OCI-LY1 (cell line): ENCODE measurements at regions not wholly inside any gene's neighbourhood (a gene's known extent, or its start where the extent isn't known, plus 50 kb on each side); places are given as distances from the start of the nearest gene placed in this dataset.

Experiments
- H2AFZ ChIP-seq: fragments of 200-600 bp; sonication (generic), shearing (Covaris generic); 2 replicates; pipeline ENCODE4 v1.6.0; 2014; ENCODE audit warnings: antibody characterized with exemption, mild to moderate bottlenecking, low read length
- H3F3A ChIP-seq: fragments of 200-600 bp; sonication (generic), shearing (Covaris generic); 2 replicates; pipeline ENCODE4 v1.6.0; 2014; ENCODE audit warnings: mild to moderate bottlenecking, antibody characterized with exemption, low read length, moderate library complexity; ENCODE audit not compliant: insufficient read depth
- H3K27ac ChIP-seq: fragments of 200-600 bp; sonication (generic); 2 replicates; pipeline ENCODE4 v1.5.1; 2014; ENCODE audit warnings: low read length, mixed run types, mild to moderate bottlenecking, low read depth; ENCODE audit not compliant: poor library complexity, severe bottlenecking
- H3K27me3 ChIP-seq: fragments of 200-600 bp; sonication (generic); 2 replicates; pipeline ENCODE4 v1.6.0; 2014; ENCODE audit warnings: antibody characterized with exemption, mild to moderate bottlenecking, low read length, moderate library complexity; ENCODE audit not compliant: insufficient read depth
- H3K36me3 ChIP-seq: fragments of 200-600 bp; sonication (generic); 2 replicates; pipeline ENCODE4 v1.6.1; 2014; ENCODE audit warnings: mild to moderate bottlenecking, antibody characterized with exemption, low read length, moderate library complexity, mixed read lengths; ENCODE audit not compliant: insufficient read depth
- H3K4me1 ChIP-seq: fragments of 200-600 bp; sonication (generic); 2 replicates; pipeline ENCODE4 v1.5.1; 2014; ENCODE audit warnings: mild to moderate bottlenecking, low read length, moderate library complexity; ENCODE audit not compliant: insufficient read depth, severe bottlenecking
- H3K4me2 ChIP-seq: fragments of 200-600 bp; sonication (generic), shearing (Covaris generic); 2 replicates; pipeline ENCODE4 v1.6.1; 2014; ENCODE audit warnings: low read length
- H3K4me3 ChIP-seq: fragments of 200-600 bp; sonication (generic); 2 replicates; pipeline ENCODE4 v1.5.1; 2014; ENCODE audit warnings: low read length, low read depth, mild to moderate bottlenecking, mixed read lengths; ENCODE audit not compliant: poor library complexity, severe bottlenecking
- H3K79me2 ChIP-seq: fragments of 200-600 bp; shearing (Covaris generic); 2 replicates; pipeline ENCODE4 v1.6.1; 2016; ENCODE audit warnings: mixed run types, low read length, mixed read lengths; ENCODE audit not compliant: insufficient read depth
- H3K9ac ChIP-seq: fragments of 200-600 bp; sonication (generic), shearing (Covaris generic); 2 replicates; pipeline ENCODE4 v1.6.1; 2014; ENCODE audit warnings: mild to moderate bottlenecking, low read length, mixed read lengths
- H3K9me2 ChIP-seq: fragments of 200-600 bp; sonication (generic), shearing (Covaris generic); 2 replicates; pipeline ENCODE4 v1.6.1; 2014; ENCODE audit warnings: low read depth, mild to moderate bottlenecking, low read length, mixed read lengths
- H3K9me3 ChIP-seq: fragments of 200-600 bp; shearing (Covaris generic); 2 replicates; pipeline ENCODE4 v1.6.1; 2014; ENCODE audit warnings: low read length, mixed read lengths
- H4K20me1 ChIP-seq: fragments of 200-600 bp; sonication (generic), shearing (Covaris generic); 2 replicates; pipeline ENCODE4 v1.6.0; 2016; ENCODE audit warnings: mild to moderate bottlenecking, low read length; ENCODE audit not compliant: insufficient read depth
- EZH2 ChIP-seq: fragments of 200-600 bp; sonication (generic), shearing (Covaris generic); IDR thresholded peaks from 2 replicates; pipeline ENCODE4 v1.8.0; 2017; ENCODE audit warnings: borderline replicate concordance, mixed run types, mild to moderate bottlenecking, antibody characterized with exemption, low read length, moderate library complexity, mixed read lengths
- TF ChIP-seq, protein P1 (sequence below): fragments of 200-600 bp; sonication (generic), shearing (Covaris generic); IDR thresholded peaks from 2 replicates; pipeline ENCODE4 v1.5.1; 2017; ENCODE audit warnings: mild to moderate bottlenecking, antibody characterized with exemption, low read length, moderate library complexity, mixed read lengths

DNA sequence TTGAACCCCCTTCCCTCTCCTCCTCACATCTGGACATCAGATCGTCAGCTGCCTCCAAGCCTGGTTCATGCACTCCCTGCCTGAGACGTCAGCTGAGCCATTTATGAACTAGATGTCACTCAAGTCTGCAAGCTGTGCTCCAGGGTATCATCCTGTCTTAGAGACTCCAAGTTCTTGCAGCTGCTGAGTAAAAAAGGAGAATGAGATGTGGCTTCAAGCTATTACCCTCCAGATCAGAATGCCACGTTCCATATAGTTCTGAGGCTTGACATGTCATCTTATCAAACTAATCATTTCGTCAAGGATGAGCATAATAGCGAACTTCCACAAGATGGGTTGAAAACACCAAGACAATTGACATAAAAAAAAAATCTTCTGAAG is 766.3 kb downstream of the TBL1XR1 start:
- no peaks in the 10 kb centered on the region for H3K27me3 ChIP-seq
- H3F3A ChIP-seq, result no peaks in the 10 kb centered on the region
- H4K20me1 ChIP-seq, result no peaks in the 10 kb centered on the region
- no peak overlapping the region for H3K27ac ChIP-seq
- H3K4me1 ChIP-seq, result no peaks in the 10 kb centered on the region
- H3K9ac ChIP-seq, result no peak overlapping the region
- H3K79me2 ChIP-seq, result no peaks in the 10 kb centered on the region
- no peak for TF ChIP-seq EZH2
- TF ChIP-seq, protein P1, sequence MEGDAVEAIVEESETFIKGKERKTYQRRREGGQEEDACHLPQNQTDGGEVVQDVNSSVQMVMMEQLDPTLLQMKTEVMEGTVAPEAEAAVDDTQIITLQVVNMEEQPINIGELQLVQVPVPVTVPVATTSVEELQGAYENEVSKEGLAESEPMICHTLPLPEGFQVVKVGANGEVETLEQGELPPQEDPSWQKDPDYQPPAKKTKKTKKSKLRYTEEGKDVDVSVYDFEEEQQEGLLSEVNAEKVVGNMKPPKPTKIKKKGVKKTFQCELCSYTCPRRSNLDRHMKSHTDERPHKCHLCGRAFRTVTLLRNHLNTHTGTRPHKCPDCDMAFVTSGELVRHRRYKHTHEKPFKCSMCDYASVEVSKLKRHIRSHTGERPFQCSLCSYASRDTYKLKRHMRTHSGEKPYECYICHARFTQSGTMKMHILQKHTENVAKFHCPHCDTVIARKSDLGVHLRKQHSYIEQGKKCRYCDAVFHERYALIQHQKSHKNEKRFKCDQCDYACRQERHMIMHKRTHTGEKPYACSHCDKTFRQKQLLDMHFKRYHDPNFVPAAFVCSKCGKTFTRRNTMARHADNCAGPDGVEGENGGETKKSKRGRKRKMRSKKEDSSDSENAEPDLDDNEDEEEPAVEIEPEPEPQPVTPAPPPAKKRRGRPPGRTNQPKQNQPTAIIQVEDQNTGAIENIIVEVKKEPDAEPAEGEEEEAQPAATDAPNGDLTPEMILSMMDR, result no peak
- no peak overlapping the region for H3K4me3 ChIP-seq
- no peak overlapping the region for H2AFZ ChIP-seq
- no peaks in the 10 kb centered on the region for H3K9me2 ChIP-seq
- no peak overlapping the region for H3K4me2 ChIP-seq
- H3K36me3 ChIP-seq, result no peaks in the 10 kb centered on the region
- no peaks in the 10 kb centered on the region for H3K9me3 ChIP-seq

DNA sequence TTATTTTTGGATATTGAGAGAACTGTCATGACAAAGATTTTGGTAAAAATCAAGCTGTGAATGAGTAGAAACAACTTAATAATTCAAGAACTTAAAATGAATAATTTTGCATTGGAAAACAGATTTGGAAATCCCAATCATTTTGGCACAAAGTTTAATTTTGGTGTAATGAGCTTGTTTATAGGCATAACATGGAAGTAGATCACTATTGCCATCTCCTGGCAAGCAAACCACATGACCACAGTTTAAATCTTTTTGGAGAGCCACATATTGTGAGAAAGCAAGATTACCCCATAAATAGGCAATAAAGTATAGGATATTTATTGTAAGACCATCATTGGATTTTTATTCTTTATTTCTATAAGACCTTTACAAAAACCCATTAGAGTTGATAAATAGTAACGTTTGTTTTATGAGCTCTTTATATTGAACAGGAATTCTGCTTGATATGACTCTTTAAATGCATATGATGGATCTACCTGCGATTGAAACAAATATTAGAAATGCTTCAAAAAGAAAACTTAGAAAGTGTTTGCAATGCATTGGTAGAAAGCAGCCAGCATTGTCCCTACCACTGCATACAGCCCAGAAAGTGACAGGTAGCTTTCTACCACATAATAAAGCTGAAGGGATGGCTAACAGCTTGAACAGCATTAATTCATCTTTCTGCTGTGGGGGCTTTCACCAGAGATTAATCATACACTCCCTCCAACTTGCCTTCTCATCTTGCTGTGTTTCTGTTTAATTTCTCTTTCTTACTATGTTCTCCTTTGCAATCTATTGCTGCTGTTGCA is 766.8 kb downstream of the TBL1XR1 start:
- H3K36me3 ChIP-seq, result no peaks in the 10 kb centered on the region
- no peaks in the 10 kb centered on the region for H3K27me3 ChIP-seq
- H4K20me1 ChIP-seq, result no peaks in the 10 kb centered on the region
- no peaks in the 10 kb centered on the region for H3K9me3 ChIP-seq
- no peak overlapping the region for H3K9ac ChIP-seq
- H3K9me2 ChIP-seq, result no peaks in the 10 kb centered on the region
- H2AFZ ChIP-seq, result no peak overlapping the region
- H3F3A ChIP-seq, result no peaks in the 10 kb centered on the region
- H3K27ac ChIP-seq, result no peak overlapping the region
- no peaks in the 10 kb centered on the region for H3K79me2 ChIP-seq
- no peak overlapping the region for H3K4me2 ChIP-seq
- no peak overlapping the region for H3K4me3 ChIP-seq
- no peak for TF ChIP-seq EZH2
- TF ChIP-seq, protein P1, result peak; percentile 68
- no peaks in the 10 kb centered on the region for H3K4me1 ChIP-seq

DNA sequence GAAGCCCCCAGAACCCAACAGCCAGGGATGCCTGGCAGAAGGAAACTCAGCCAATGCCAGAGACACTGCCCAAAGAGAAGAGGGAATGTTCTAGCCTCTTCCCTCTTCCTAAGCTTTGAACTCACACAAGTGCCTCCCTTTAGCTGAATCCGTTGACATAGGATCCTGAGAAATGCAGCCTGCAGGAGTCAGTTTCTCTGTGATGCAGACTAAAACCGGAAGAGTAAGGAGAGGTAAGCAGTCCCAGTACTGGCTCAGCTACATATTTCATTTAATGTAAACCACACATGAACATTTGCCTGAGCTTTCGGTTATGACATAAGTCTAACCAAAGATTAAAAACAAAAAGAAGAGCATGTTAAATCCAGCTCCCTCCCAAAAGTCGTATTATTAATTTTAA is 768.7 kb downstream of the TBL1XR1 start:
- H4K20me1 ChIP-seq, result no peaks in the 10 kb centered on the region
- H2AFZ ChIP-seq, result no peak overlapping the region
- H3K9ac ChIP-seq, result no peak overlapping the region
- no peaks in the 10 kb centered on the region for H3K36me3 ChIP-seq
- no peak overlapping the region for H3K27ac ChIP-seq
- no peak overlapping the region for H3K4me2 ChIP-seq
- no peaks in the 10 kb centered on the region for H3K9me2 ChIP-seq
- H3K4me3 ChIP-seq, result no peak overlapping the region
- H3K79me2 ChIP-seq, result no peaks in the 10 kb centered on the region
- no peaks in the 10 kb centered on the region for H3F3A ChIP-seq
- H3K27me3 ChIP-seq, result no peaks in the 10 kb centered on the region
- H3K9me3 ChIP-seq, result no peaks in the 10 kb centered on the region
- no peaks in the 10 kb centered on the region for H3K4me1 ChIP-seq
- no peak for TF ChIP-seq EZH2
- TF ChIP-seq, protein P1, result no peak
